ENCODE measurements at regions not wholly inside any gene's neighbourhood (a gene's known extent, or its start where the extent isn't known, plus 50 kb on each side); places are given as distances from the start of the nearest gene placed in this dataset.

DNA sequence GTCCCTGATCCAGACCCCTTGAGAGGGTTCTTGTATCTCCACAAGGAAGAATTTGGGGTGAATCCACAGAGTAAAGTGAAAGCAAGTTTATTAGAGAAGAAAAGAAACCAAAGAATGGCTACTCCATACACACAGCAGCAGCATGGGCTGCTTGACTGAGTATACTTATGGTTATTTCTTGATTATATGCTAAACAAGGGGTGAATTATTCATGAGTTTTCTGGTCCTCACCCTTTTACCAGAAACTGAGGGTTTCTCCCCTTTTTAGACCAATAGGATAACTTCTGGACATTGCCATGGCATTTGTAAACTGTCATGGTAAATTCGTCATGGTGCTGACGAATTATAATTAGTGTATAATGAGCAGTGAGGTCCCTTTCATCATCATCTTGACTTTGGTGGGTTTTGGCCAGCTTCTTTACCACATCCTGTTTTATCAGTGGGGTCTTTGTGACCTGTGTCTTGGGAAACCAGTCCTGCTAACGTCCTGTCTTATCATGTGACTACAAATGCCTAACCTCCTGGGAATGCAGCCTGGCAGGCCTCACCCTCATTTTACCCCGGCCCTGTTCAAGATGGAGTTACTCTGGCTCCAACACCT is 121.9 kb downstream of the SPTSSA start:
- ChIA-PET RAD21 (ENCODE audit: low non-redundant PET in 1 of 2, low total read pairs in 2 of 2, uncharacterized antibody in 2 of 2, unreplicated experiment in 2 of 2) (no interaction called here), CTCF (interaction anchor here (1.2 kb wide), 1 partner anchor 8 kb away, joined by 5 read pairs; no protein-coding TSS in a partner anchor), POLR2A (no interaction called here)
- intact Hi-C loops (cut with micrococcal nuclease): no loop called here
- no peak overlapping the region for H3K27ac ChIP-seq (ENCODE audit: low read depth, low read length)
- H3K9me3 ChIP-seq (ENCODE audit: control insufficient read depth in 1 of 2, insufficient read depth in 1 of 2, low read depth in 1 of 2, low read length in 2 of 2): no peaks in the 10 kb centered on the region
- no peak overlapping the region for H3K9ac ChIP-seq (ENCODE audit: low read length)
- H3K36me3 ChIP-seq (ENCODE audit: control insufficient read depth in 1 of 2, insufficient read depth in 2 of 2, low read length in 2 of 2): no peaks in the 10 kb centered on the region
- ATAC-seq (no peak), DNase-seq (ENCODE audit: low read depth, low spot score) (no peak)
- no peaks in the 10 kb centered on the region for H3K27me3 ChIP-seq (ENCODE audit: insufficient read depth, low read length)
- no peaks in the 10 kb centered on the region for H3K9me2 ChIP-seq (ENCODE audit: insufficient read depth)
- H3K4me2 ChIP-seq (ENCODE audit: low read length): no peak overlapping the region
- no peak for TF ChIP-seq JUND (IDR thresholded peaks at IDR 0.05)
- H3K4me3 ChIP-seq (replicated peaks in 1 of 2; ENCODE audit: low read depth in 1 of 2, low read length in 2 of 2): no peak overlapping the region
- no peaks in the 10 kb centered on the region for H3K4me1 ChIP-seq (ENCODE audit: control insufficient read depth in 1 of 2, insufficient read depth in 2 of 2, low read length in 2 of 2)
- no TSS peak for BruUV-seq (replicated peaks)
- H3K79me2 ChIP-seq (ENCODE audit: insufficient read depth, low read length): no peaks in the 10 kb centered on the region
- no peaks in the 10 kb centered on the region for H4K20me1 ChIP-seq (ENCODE audit: insufficient read depth)
- no peak overlapping the region for H2AFZ ChIP-seq (ENCODE audit: low read depth, low read length, poor library complexity, severe bottlenecking)

DNA sequence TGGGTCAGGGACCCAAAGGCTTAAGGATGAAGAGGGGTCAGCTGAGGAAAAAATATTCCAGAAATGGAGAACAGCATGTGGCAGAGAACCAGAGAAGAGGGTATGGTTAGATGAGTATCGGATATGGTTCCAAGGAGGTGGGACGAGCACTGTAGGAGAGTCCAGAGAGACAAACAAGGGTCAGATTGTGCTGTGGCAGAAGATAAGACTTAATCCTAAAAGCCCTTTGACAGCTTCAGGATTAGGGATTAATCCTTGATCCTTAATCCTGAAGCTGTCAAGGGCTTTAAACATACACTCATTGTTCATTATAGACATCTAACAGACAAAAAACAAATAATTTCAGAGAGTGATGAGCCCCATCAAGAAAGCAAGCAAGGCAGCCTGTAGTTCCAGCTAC is 124.0 kb downstream of the SPTSSA start:
- Histone ChIP-seq H3K4me3 (replicated peaks in 1 of 2; ENCODE audit: low read depth in 1 of 2, low read length in 2 of 2) (no peak overlapping the region), H3K27me3 (ENCODE audit: insufficient read depth, low read length) (no peaks in the 10 kb centered on the region), H2AFZ (ENCODE audit: low read depth, low read length, poor library complexity, severe bottlenecking) (no peak overlapping the region), H3K36me3 (ENCODE audit: control insufficient read depth in 1 of 2, insufficient read depth in 2 of 2, low read length in 2 of 2) (no peaks in the 10 kb centered on the region), H3K4me2 (ENCODE audit: low read length) (no peak overlapping the region), H3K9me3 (ENCODE audit: control insufficient read depth in 1 of 2, insufficient read depth in 1 of 2, low read depth in 1 of 2, low read length in 2 of 2) (no peaks in the 10 kb centered on the region), H3K9ac (ENCODE audit: low read length) (no peak overlapping the region), H3K79me2 (ENCODE audit: insufficient read depth, low read length) (no peaks in the 10 kb centered on the region), H3K4me1 (ENCODE audit: control insufficient read depth in 1 of 2, insufficient read depth in 2 of 2, low read length in 2 of 2) (no peaks in the 10 kb centered on the region), H3K9me2 (ENCODE audit: insufficient read depth) (no peaks in the 10 kb centered on the region), H4K20me1 (ENCODE audit: insufficient read depth) (no peaks in the 10 kb centered on the region), H3K27ac (ENCODE audit: low read depth, low read length) (no peak overlapping the region)
- TF ChIP-seq CEBPB (IDR thresholded peaks at IDR 0.05; ENCODE audit: low read depth) (no peak), EGR1 (IDR thresholded peaks at IDR 0.05; ENCODE audit: low read depth) (no peak), SP1 (IDR thresholded peaks at IDR 0.05; ENCODE audit: low read depth) (no peak), ZNF274 (IDR thresholded peaks at IDR 0.05; ENCODE audit: low read depth, low read length) (no peak), ELF1 (IDR thresholded peaks at IDR 0.05; ENCODE audit: borderline replicate concordance, low read depth) (no peak), SIN3A (IDR thresholded peaks at IDR 0.05; ENCODE audit: low read depth) (no peak)
- ChIA-PET RAD21 (ENCODE audit: low non-redundant PET in 1 of 2, low total read pairs in 2 of 2, uncharacterized antibody in 2 of 2, unreplicated experiment in 2 of 2) (no interaction called here), POLR2A (no interaction called here), CTCF (no interaction called here)
- DNase-seq (ENCODE audit: low read depth, low spot score) (no peak), ATAC-seq (no peak)
- BruUV-seq (replicated peaks): no TSS peak
- intact Hi-C loops (cut with micrococcal nuclease): no loop called here

Data from HCT116 (cell line).